Psoas muscle (tissue), 7 donors: ENCODE measurements at regions not wholly inside any gene's neighbourhood (a gene's known extent, or its start where the extent isn't known, plus 50 kb on each side); places are given as distances from the start of the nearest gene placed in this dataset.
"Not testable (repeated sequence)": the region's sequence is repeated elsewhere in the genome, so short reads cannot be mapped to it uniquely, and the experiment has no call there.

Source experiments
- ATAC-seq, 4 donors: fragments of 200-7000 bp; cut with Tn5 transposase; one replicate each; pipeline ENCODE4 v1.9.1; 2020; ENCODE audit warnings: moderate library complexity in 3 of 4, mild to moderate bottlenecking in 2 of 4
- DNase-seq, 2 donors: peaks; one replicate each; pipeline ENCODE4 v3.0.0-alpha.2; 2020
- H3K27ac ChIP-seq: fragments of 200-600 bp; one replicate; pipeline ENCODE4 v1.8.0; 2022
- H3K27me3 ChIP-seq, 3 donors: fragments of 200-600 bp in 1 of 3; one replicate each; pipeline versions ENCODE4 v1.6.1 to v1.8.0; 2013 to 2022; ENCODE audit warnings: low read length in 2 of 3, mild to moderate bottlenecking in 2 of 3, moderate library complexity in 1 of 3; ENCODE audit not compliant: insufficient read depth in 3 of 3
- H3K36me3 ChIP-seq, 2 donors: fragments of 200-600 bp in 1 of 2; one replicate each; pipeline versions ENCODE4 v1.6.1 to v1.8.0; 2013 to 2022; ENCODE audit warnings: low read depth in 1 of 2, mild to moderate bottlenecking in 1 of 2, moderate library complexity in 1 of 2; ENCODE audit not compliant: insufficient read depth in 1 of 2
- H3K4me1 ChIP-seq: fragments of 200-600 bp; one replicate; pipeline ENCODE4 v1.8.0; 2022
- H3K4me3 ChIP-seq: fragments of 200-600 bp; one replicate; pipeline ENCODE4 v1.8.0; 2022; ENCODE audit warnings: mild to moderate bottlenecking
- H3K9me3 ChIP-seq: fragments of 200-600 bp; one replicate; pipeline ENCODE4 v1.8.0; 2022
- WGBS, 3 donors: extraction: QIAGEN DNeasy Blood & Tissue Kit; methylation state at CpG; one replicate each; pipeline versions ENCODE4 v1.1.6 to v1.1.7; 2013; 5-methylcytosine and 5-hydroxymethylcytosine counted together
- intact Hi-C, 2 donors: fragments of 100-400 bp; cut with DNase I; formaldehyde crosslinking; loops; one replicate each; pipeline versions ENCODE4 v1.11.0 to v1.14.2; 2022
- TF ChIP-seq, protein P1 (sequence below): fragments of 200-600 bp; IDR thresholded peaks from one replicate; pipeline ENCODE4 v1.8.0; 2022; ENCODE audit warnings: antibody characterized with exemption
- donor health status: healthy with polysubstance abuse.
- donor health status: DM: no; HTN: no; CAD: no; lungs with moderate emphysema.
- donor health status: Bipolar disorder and iron deficiency.
- donor health status: healthy.
- donor health status: DM: yes; HTN: yes; CAD: no.
- donor health status: DM: no; HTN: no; CAD: no.
- donor health status: DM: yes; HTN: yes; CAD: no.

DNA sequence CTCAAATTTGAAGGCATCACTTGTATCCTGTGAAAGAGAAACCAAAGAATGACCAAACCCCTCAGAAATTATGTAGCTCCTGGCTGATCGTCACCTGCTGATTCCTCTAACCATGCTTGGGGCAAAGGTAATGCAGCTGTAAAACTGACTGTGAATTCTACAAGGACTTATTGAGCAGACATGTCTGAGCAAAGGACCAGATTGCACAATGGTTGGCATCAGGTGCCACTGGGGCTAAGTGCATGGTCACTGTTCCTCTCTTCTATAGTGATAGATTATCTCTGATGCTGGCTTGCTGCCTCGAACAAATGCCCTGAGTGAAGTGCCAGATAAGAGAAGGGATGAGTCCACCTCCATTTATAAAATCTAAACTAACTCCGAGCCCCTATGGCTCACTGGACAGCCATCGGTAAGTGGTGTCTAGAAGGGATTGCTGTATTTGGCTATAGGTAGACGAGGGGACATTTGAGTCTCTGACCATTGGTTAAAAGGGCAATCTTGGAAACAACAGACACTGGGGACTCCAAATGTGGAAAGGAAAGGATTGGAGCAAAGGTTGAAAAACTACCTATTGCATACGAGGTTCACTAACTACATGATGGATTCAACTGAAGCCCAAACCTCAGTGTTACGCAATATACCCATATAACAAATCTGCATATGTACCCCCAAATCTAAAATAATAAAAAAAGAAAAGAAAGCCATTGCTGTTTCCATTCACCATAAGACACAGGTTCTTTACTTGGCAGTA lies 110.7 kb upstream of the IGSF1 start:
- Histone ChIP-seq H3K4me3 (no peak overlapping the region), H3K27ac (no peak overlapping the region), H3K36me3 (no peaks in the 10 kb centered on the region), H3K9me3 (no peaks in the 10 kb centered on the region), H3K27me3 (peaks cover 0 to 3% (median 0%) of the 10 kb centered on the region in 3 donors), H3K4me1 (no peaks in the 10 kb centered on the region)
- ATAC-seq (no peak), DNase-seq (no peak)
- intact Hi-C loops, result no loop called here
- WGBS, 3 donors, result 68 to 88% (median 81%) methylated on average over 6 to 7 of the region's 7 CpGs
- TF ChIP-seq, protein P1, sequence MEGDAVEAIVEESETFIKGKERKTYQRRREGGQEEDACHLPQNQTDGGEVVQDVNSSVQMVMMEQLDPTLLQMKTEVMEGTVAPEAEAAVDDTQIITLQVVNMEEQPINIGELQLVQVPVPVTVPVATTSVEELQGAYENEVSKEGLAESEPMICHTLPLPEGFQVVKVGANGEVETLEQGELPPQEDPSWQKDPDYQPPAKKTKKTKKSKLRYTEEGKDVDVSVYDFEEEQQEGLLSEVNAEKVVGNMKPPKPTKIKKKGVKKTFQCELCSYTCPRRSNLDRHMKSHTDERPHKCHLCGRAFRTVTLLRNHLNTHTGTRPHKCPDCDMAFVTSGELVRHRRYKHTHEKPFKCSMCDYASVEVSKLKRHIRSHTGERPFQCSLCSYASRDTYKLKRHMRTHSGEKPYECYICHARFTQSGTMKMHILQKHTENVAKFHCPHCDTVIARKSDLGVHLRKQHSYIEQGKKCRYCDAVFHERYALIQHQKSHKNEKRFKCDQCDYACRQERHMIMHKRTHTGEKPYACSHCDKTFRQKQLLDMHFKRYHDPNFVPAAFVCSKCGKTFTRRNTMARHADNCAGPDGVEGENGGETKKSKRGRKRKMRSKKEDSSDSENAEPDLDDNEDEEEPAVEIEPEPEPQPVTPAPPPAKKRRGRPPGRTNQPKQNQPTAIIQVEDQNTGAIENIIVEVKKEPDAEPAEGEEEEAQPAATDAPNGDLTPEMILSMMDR, result no peak

DNA sequence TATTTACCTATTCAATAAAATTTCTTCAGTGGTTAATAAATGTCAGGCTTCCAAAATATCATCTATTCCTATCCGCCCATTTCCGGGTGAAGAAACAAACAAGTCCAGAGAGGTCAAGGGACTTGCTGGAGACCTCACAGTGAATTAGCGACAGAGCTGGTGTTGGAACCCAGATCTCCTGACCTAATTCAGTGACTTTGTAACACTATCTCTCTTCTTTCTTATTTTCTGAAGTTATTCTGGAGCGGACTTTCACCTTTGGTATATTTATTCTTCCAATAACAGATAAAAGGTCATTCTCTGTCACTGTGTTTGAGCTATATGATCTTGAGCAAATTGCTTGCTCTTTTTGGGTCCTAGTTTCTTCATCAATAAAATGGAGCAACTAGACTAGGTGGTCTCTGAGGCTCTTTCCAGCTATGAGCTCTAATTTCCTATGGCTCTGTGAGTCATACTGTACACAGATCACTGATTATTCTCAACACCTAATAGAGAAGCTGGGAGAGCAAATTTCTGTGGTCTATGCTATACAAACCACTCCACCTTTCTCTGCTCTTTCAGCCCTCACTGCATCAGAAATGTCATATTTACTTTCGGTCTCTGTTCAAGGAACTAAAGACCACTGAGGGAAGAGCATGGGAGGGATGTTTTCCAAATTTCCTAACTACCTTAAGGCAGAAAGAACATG lies 113.2 kb upstream of the IGSF1 start:
- DNase-seq (no peak), ATAC-seq (no peak)
- H3K4me1 ChIP-seq, result no peaks in the 10 kb centered on the region
- no peaks in the 10 kb centered on the region for H3K36me3 ChIP-seq
- no peak overlapping the region for H3K27ac ChIP-seq
- H3K9me3 ChIP-seq, result no peaks in the 10 kb centered on the region
- TF ChIP-seq, protein P1, result no peak
- intact Hi-C loops, result no loop called here
- H3K4me3 ChIP-seq, result no peak overlapping the region
- H3K27me3 ChIP-seq, result peaks cover 0 to 7% (median 0%) of the 10 kb centered on the region in 3 donors
- 86 to 91% (median 88%) methylated on average over 5 of the region's 5 CpGs for WGBS, 3 donors

DNA sequence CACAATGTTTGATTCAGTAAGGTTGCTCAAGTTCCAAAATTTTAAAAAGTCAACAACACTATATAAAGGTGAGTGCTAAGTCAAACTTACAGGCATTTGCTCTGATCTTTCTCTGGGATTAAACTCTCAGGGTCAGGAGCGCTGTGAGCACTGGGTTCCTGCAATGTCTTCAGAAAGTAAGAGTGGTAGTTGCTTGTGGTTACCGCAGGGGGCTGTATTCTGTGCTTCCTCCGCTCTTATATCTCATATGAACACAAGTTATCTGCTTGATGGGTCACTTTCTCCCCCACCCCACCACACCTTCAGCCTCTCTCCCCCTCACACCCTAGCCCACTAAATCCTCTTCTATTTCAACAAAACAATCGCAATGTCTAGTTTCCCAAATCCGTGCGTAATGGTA lies 116.4 kb upstream of the IGSF1 start:
- TF ChIP-seq, protein P1, result no peak

DNA sequence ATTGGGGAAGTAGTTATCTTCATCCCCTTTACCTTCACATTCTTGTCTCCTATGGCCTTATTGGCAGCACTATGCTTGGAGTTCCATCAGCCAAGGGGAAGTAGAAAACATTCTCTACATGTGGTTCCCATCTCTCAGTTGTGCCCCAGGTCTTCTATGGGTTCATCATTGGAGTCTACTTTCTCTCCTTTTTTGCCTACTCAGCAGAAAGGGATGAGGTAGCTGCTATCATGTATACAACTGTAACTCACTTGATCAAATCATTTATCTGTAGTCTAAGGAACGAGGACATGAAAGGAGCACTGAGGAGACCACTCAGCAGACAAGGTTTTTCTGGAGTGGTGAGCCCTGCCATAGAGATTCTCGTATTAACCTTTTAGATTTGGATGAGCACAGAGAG lies 119.0 kb upstream of the OR13H1 start:
- WGBS, 3 donors, result 52 to 68% (median 68%) methylated on average over 2 of the region's 2 CpGs
- Histone ChIP-seq H3K4me1 (no peaks in the 10 kb centered on the region), H3K9me3 (no peaks in the 10 kb centered on the region), H3K36me3 (no peaks in the 10 kb centered on the region), H3K27ac (no peak overlapping the region), H3K4me3 (no peak overlapping the region), H3K27me3 (peaks cover 0 to 7% (median 0%) of the 10 kb centered on the region in 3 donors)
- TF ChIP-seq, protein P1, result no peak
- ATAC-seq, result no peak
- no peak for DNase-seq
- intact Hi-C loops, result no loop called here

More for the DNA sequence above, 116.4 kb upstream of the IGSF1 start:
- no peak for DNase-seq
- Histone ChIP-seq H3K36me3 (no peaks in the 10 kb centered on the region), H3K27me3 (peaks cover 0 to 7% (median 0%) of the 10 kb centered on the region in 3 donors), H3K4me1 (no peaks in the 10 kb centered on the region), H3K27ac (no peak overlapping the region), H3K4me3 (no peak overlapping the region), H3K9me3 (no peaks in the 10 kb centered on the region)
- WGBS, 3 donors, result 50 to 72% (median 58%) methylated on average over 6 of the region's 6 CpGs
- intact Hi-C loops, result no loop called here
- no peak for ATAC-seq

DNA sequence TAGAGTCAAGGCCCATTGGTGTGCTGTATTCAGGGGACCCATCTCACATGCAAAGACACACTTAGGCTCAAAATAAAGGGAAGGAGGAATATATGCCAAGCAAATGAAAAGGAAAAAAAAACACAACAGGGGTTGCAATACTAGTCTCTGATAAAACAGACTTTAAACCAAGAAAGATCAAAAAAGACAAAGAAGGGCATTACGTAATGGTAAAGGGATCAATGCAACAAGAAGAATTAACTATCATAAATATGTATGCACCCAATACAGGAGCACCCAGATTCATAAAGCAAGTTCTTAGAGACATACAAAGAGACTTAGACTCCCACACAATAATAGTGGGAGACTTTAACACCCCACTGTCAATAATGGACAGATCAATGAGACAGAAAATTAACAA lies 113.4 kb upstream of the OR13H1 start:
- H3K27ac ChIP-seq, ATAC-seq, H3K36me3 ChIP-seq, H3K4me3 ChIP-seq, DNase-seq, H3K9me3 ChIP-seq, H3K27me3 ChIP-seq, intact Hi-C loops, H3K4me1 ChIP-seq: not testable (repeated sequence)
- 80 to 94% (median 81%) methylated on average over 1 of the region's 1 CpG for WGBS, 3 donors
